Naive thymus-derived CD4-positive, alpha-beta T cell (primary cell): ENCODE measurements at regions not wholly inside any gene's neighbourhood (a gene's known extent, or its start where the extent isn't known, plus 50 kb on each side); places are given as distances from the start of the nearest gene placed in this dataset.

Experiments
- ATAC-seq: fragments of 150-1000 bp; cut with Tn5 transposase; 2 replicates; pipeline ENCODE4 v1.10.0; 2021; ENCODE audit warnings: mild to moderate bottlenecking, moderate library complexity
- CTCF ChIA-PET: fragments of 350-600 bp; sonication (Branson Sonifier 250); formaldehyde crosslinking; loops from one replicate; lab custom pipeline; 2021; ENCODE audit warnings: antibody characterized with exemption; lab: Charles Lee
- POLR2A ChIA-PET: fragments of 350-600 bp; sonication (Branson Sonifier 250); formaldehyde crosslinking; loops from one replicate; lab custom pipeline; 2021; ENCODE audit warnings: antibody characterized with exemption, inconsistent platforms; lab: Charles Lee
- DNase-seq, 9 donors: peaks; one replicate each; pipeline versions ENCODE4 v3.0.0 to v3.0.0-alpha.2; 2020 to 2022; ENCODE audit warnings: mixed read lengths in 1 of 9
- H3K27ac ChIP-seq: one replicate; pipeline ENCODE4 v1.7.0; 2013; ENCODE audit warnings: mild to moderate bottlenecking, low read depth, low read length, moderate library complexity
- H3K27me3 ChIP-seq, 2 donors: one replicate each; pipeline ENCODE4 v1.7.0; 2013; ENCODE audit warnings: low read length in 2 of 2, mild to moderate bottlenecking in 2 of 2, moderate library complexity in 2 of 2; ENCODE audit not compliant: control insufficient read depth in 2 of 2, insufficient read depth in 2 of 2
- H3K36me3 ChIP-seq, 3 experiments: 1 replicate in 2 of 3; 2 replicates in 1 of 3; pipeline ENCODE4 v1.7.0; 2013; ENCODE audit warnings: low read length in 3 of 3, mild to moderate bottlenecking in 3 of 3, moderate library complexity in 1 of 3; ENCODE audit not compliant: insufficient read depth in 3 of 3, control insufficient read depth in 2 of 3
- H3K4me1 ChIP-seq, 2 donors: one replicate each; pipeline ENCODE4 v1.7.0; 2013; ENCODE audit warnings: low read length in 2 of 2, mild to moderate bottlenecking in 2 of 2, moderate library complexity in 1 of 2; ENCODE audit not compliant: control insufficient read depth in 2 of 2, insufficient read depth in 2 of 2
- H3K4me3 ChIP-seq: 2 replicates; pipeline ENCODE4 v1.7.0; 2013; ENCODE audit warnings: mild to moderate bottlenecking, low read length
- H3K9me3 ChIP-seq, 3 experiments: 1 replicate in 2 of 3; 2 replicates in 1 of 3; pipeline ENCODE4 v1.7.0; 2013; ENCODE audit warnings: low read length in 3 of 3; ENCODE audit not compliant: control insufficient read depth in 2 of 3
- H3K27ac Mint-ChIP-seq, 9 donors: one replicate each; pipeline ENCODE4 v1.8.0; 2020 to 2022; ENCODE audit warnings: mixed read lengths in 9 of 9, mild to moderate bottlenecking in 8 of 9, moderate library complexity in 5 of 9, inconsistent platforms in 2 of 9
- H3K27me3 Mint-ChIP-seq, 5 donors: one replicate each; pipeline ENCODE4 v1.8.0; 2021 to 2022; ENCODE audit warnings: mixed read lengths in 5 of 5, mild to moderate bottlenecking in 1 of 5
- H3K36me3 Mint-ChIP-seq, 5 donors: one replicate each; pipeline ENCODE4 v1.8.0; 2020 to 2022; ENCODE audit warnings: mixed read lengths in 5 of 5, mild to moderate bottlenecking in 3 of 5, inconsistent platforms in 1 of 5
- H3K4me1 Mint-ChIP-seq, 7 donors: one replicate each; pipeline ENCODE4 v1.8.0; 2020 to 2022; ENCODE audit warnings: mixed read lengths in 7 of 7, mild to moderate bottlenecking in 3 of 7, inconsistent platforms in 1 of 7
- H3K4me3 Mint-ChIP-seq, 10 donors: one replicate each; pipeline ENCODE4 v1.8.0; 2020 to 2022; ENCODE audit warnings: mild to moderate bottlenecking in 10 of 10, mixed read lengths in 10 of 10, moderate library complexity in 6 of 10, inconsistent platforms in 2 of 10
- H3K9me3 Mint-ChIP-seq, 11 donors: one replicate each; pipeline ENCODE4 v1.8.0; 2020 to 2022; ENCODE audit warnings: mixed read lengths in 11 of 11, mild to moderate bottlenecking in 4 of 11, inconsistent platforms in 1 of 11, moderate library complexity in 1 of 11
- intact Hi-C, 2 donors: fragments of 100-400 bp; cut with micrococcal nuclease; formaldehyde crosslinking; loops; one replicate each; pipeline ENCODE4 v1.15.1; 2023

- ChIA-PET POLR2A (interaction anchor here (1.2 kb wide), 1 partner anchor 53 kb away, joined by 3 read pairs; the partner anchor contains the start of gene UFL1), CTCF (no interaction called here)
- no peak overlapping the region for H3K4me3 Mint-ChIP-seq
- Histone ChIP-seq H3K4me1 (peaks cover 0 to 16% of the 10 kb centered on the region in 2 donors), H3K4me3 (no peak overlapping the region), H3K27ac (no peak overlapping the region), H3K36me3 (no peaks in the 10 kb centered on the region), H3K27me3 (no peaks in the 10 kb centered on the region), H3K9me3 (no peaks in the 10 kb centered on the region)
- H3K9me3 Mint-ChIP-seq, result peaks cover 0 to 10% (median 4%) of the 10 kb centered on the region in 11 donors
- intact Hi-C loops, result loop anchor here in 1 of 2 donors (10.0 kb wide), 1 partner anchor 393 kb away; no protein-coding TSS in a partner anchor
- H3K36me3 Mint-ChIP-seq, result no peaks in the 10 kb centered on the region
- no peak overlapping the region for H3K27ac Mint-ChIP-seq
- no peak for DNase-seq
- no peak for ATAC-seq
- peaks cover 0 to 7% (median 5%) of the 10 kb centered on the region in 5 donors for H3K27me3 Mint-ChIP-seq
- peaks cover 0 to 24% (median 5%) of the 10 kb centered on the region in 7 donors for H3K4me1 Mint-ChIP-seq
Observed at GRCh38 chr6:96467814-96468213, 53.8 kb upstream of the UFL1 start.

DNA sequence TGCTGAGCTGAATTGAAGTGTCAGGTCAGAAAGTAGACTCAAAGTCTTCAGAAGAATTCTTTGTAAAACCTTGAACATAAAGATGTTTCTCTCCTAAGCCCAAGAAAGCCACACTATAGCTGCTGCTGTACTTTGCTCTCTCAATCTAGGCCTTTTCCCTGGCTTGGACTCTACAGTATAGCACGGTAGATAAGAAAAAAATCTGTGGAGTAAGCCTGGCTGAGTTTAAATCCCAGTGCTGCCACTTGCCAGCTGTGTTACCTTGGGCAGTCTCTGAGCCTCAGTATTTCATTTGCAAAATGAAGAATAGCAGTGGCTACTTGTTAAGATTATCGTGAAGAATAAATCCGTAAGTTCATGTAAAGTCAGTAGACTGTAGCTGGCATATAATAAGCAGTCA is 53.3 kb upstream of the UFL1 start:
- H3K4me1 ChIP-seq, result peaks cover 0 to 16% of the 10 kb centered on the region in 2 donors
- POLR2A ChIA-PET, result no interaction called here

DNA sequence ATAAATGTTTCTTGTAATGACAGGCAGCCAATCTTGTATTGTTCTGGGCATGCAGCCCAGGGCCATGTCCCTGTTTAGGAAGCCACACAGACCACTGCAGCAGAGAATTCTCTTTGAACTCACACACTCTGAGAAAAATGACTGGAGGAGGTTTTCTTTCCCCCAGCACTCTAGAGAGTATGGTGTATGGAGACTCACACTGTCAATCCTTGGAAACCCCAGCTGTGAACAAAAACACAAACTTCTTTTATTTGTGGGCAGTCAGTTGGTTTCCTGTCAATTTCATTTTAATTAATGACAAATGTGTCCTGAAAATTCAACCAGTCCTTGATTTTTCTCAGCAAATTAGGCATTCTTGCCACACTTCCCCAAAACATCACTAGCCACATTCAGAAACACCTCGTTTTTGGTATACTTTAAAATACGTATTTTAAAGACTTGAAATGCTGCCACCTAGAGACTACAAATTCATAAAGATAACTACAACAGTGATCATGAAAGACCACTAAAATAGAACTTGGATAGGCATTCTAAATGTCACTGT is 52.9 kb upstream of the UFL1 start:
- H3K27ac Mint-ChIP-seq, result no peak overlapping the region
- H3K4me3 Mint-ChIP-seq, result no peak overlapping the region
- H3K27me3 ChIP-seq, result no peaks in the 10 kb centered on the region
- ATAC-seq (no peak), DNase-seq (no peak)
- H3K27ac ChIP-seq, result no peak overlapping the region
- CTCF ChIA-PET, result no interaction called here
- no peaks in the 10 kb centered on the region for H3K36me3 ChIP-seq
- POLR2A ChIA-PET, result no interaction called here
- peaks cover 0 to 7% (median 5%) of the 10 kb centered on the region in 5 donors for H3K27me3 Mint-ChIP-seq
- peaks cover 0 to 16% of the 10 kb centered on the region in 2 donors for H3K4me1 ChIP-seq
- no peak overlapping the region for H3K4me3 ChIP-seq
- intact Hi-C loops, result loop anchor here in 1 of 2 donors (10.0 kb wide), 1 partner anchor 394 kb away; no protein-coding TSS in a partner anchor
- peaks cover 0 to 24% (median 5%) of the 10 kb centered on the region in 7 donors for H3K4me1 Mint-ChIP-seq
- no peaks in the 10 kb centered on the region for H3K36me3 Mint-ChIP-seq
- H3K9me3 ChIP-seq, result no peaks in the 10 kb centered on the region
- peaks cover 0 to 18% (median 4%) of the 10 kb centered on the region in 11 donors for H3K9me3 Mint-ChIP-seq

More for the DNA sequence above, 53.3 kb upstream of the UFL1 start:
- no peak overlapping the region for H3K4me3 Mint-ChIP-seq
- no peak for DNase-seq
- peaks cover 0 to 13% (median 4%) of the 10 kb centered on the region in 11 donors for H3K9me3 Mint-ChIP-seq
- no peaks in the 10 kb centered on the region for H3K9me3 ChIP-seq
- H3K4me1 Mint-ChIP-seq, result peaks cover 0 to 24% (median 5%) of the 10 kb centered on the region in 7 donors
- no peak overlapping the region for H3K4me3 ChIP-seq
- no peak overlapping the region for H3K27ac ChIP-seq
- CTCF ChIA-PET, result no interaction called here
- H3K36me3 Mint-ChIP-seq, result no peaks in the 10 kb centered on the region
- intact Hi-C loops, result loop anchor here in 1 of 2 donors (10.0 kb wide), 1 partner anchor 393 kb away; no protein-coding TSS in a partner anchor
- H3K36me3 ChIP-seq, result no peaks in the 10 kb centered on the region
- ATAC-seq, result no peak
- no peaks in the 10 kb centered on the region for H3K27me3 ChIP-seq
- H3K27me3 Mint-ChIP-seq, result peaks cover 0 to 7% (median 5%) of the 10 kb centered on the region in 5 donors
- H3K27ac Mint-ChIP-seq, result no peak overlapping the region

GRCh38 chr6:96469312-96469711 is 52.3 kb upstream of the UFL1 start:
- no peaks in the 10 kb centered on the region for H3K9me3 ChIP-seq
- no peak overlapping the region for H3K4me3 ChIP-seq
- intact Hi-C loops, result loop anchor here in 1 of 2 donors (10.0 kb wide), 1 partner anchor 395 kb away; no protein-coding TSS in a partner anchor
- H3K27me3 Mint-ChIP-seq, result peaks cover 0 to 7% (median 5%) of the 10 kb centered on the region in 5 donors
- peaks cover 0 to 16% of the 10 kb centered on the region in 2 donors for H3K4me1 ChIP-seq
- peaks cover 0 to 24% (median 7%) of the 10 kb centered on the region in 11 donors for H3K9me3 Mint-ChIP-seq
- H3K27ac Mint-ChIP-seq, result no peak overlapping the region
- ATAC-seq, result no peak
- peaks cover 0 to 24% (median 5%) of the 10 kb centered on the region in 7 donors for H3K4me1 Mint-ChIP-seq
- no peak overlapping the region for H3K27ac ChIP-seq
- POLR2A ChIA-PET, result no interaction called here
- H3K36me3 ChIP-seq, result no peaks in the 10 kb centered on the region
- peaks cover 0 to 2% (median 0%) of the 10 kb centered on the region in 5 donors for H3K36me3 Mint-ChIP-seq
- CTCF ChIA-PET, result no interaction called here
- H3K4me3 Mint-ChIP-seq, result no peak overlapping the region
- DNase-seq, result no peak
- H3K27me3 ChIP-seq, result no peaks in the 10 kb centered on the region

- Mint-ChIP-seq H3K27me3 (peaks cover 0 to 7% (median 5%) of the 10 kb centered on the region in 5 donors), H3K36me3 (peaks cover 0 to 4% (median 0%) of the 10 kb centered on the region in 5 donors), H3K4me1 (peaks cover 0 to 20% (median 5%) of the 10 kb centered on the region in 7 donors), H3K27ac (no peak overlapping the region), H3K9me3 (peaks cover 0 to 33% (median 12%) of the 10 kb centered on the region in 11 donors), H3K4me3 (no peak overlapping the region)
- CTCF ChIA-PET, result no interaction called here
- Histone ChIP-seq H3K27me3 (no peaks in the 10 kb centered on the region), H3K27ac (no peak overlapping the region), H3K4me3 (no peak overlapping the region), H3K36me3 (no peaks in the 10 kb centered on the region), H3K4me1 (peaks cover 0 to 13% of the 10 kb centered on the region in 2 donors), H3K9me3 (no peaks in the 10 kb centered on the region)
- ATAC-seq (no peak), DNase-seq (no peak)
- POLR2A ChIA-PET, result no interaction called here
- intact Hi-C loops, result no loop called here
Observed at GRCh38 chr6:96470296-96470695, 51.3 kb upstream of the UFL1 start.
